CD14-positive monocyte (primary cell): ENCODE measurements at regions not wholly inside any gene's neighbourhood (a gene's known extent, or its start where the extent isn't known, plus 50 kb on each side); places are given as distances from the start of the nearest gene placed in this dataset.

Experiments used
- DNase-seq, 3 donors: peaks; one replicate each; pipeline ENCODE4 v3.0.0-alpha.2; 2011 to 2022
- H2AFZ ChIP-seq: 2 replicates; pipeline ENCODE4 v1.6.0; 2012; ENCODE audit warnings: mild to moderate bottlenecking, low read depth, low read length, inconsistent platforms; ENCODE audit not compliant: insufficient read depth, poor library complexity, severe bottlenecking
- H3K27ac ChIP-seq, 2 donors: 1 replicate in 1 of 2; 2 replicates in 1 of 2; pipeline ENCODE4 v1.5.1; 2012 to 2013; ENCODE audit warnings: low read length in 2 of 2, control low read depth in 1 of 2, inconsistent platforms in 1 of 2, low read depth in 1 of 2, mild to moderate bottlenecking in 1 of 2
- H3K27me3 ChIP-seq, 2 donors: one replicate each; pipeline versions ENCODE4 v1.6.0 to v1.6.1; 2011 to 2013; ENCODE audit warnings: low read length in 2 of 2; ENCODE audit not compliant: control insufficient read depth in 2 of 2, insufficient read depth in 2 of 2
- H3K36me3 ChIP-seq, 2 donors: replicated peaks in 1 of 2; 1 replicate in 1 of 2; 2 replicates in 1 of 2; pipeline versions ENCODE4 v1.5.1 to v1.6.1; 2012 to 2013; ENCODE audit warnings: low read length in 2 of 2, control low read depth in 1 of 2, inconsistent platforms in 1 of 2, mild to moderate bottlenecking in 1 of 2; ENCODE audit not compliant: insufficient read depth in 2 of 2, control insufficient read depth in 1 of 2
- H3K4me1 ChIP-seq, 2 donors: 1 replicate in 1 of 2; 2 replicates in 1 of 2; pipeline versions ENCODE4 v1.5.1 to v1.6.1; 2012 to 2013; ENCODE audit warnings: low read length in 2 of 2, control low read depth in 1 of 2, inconsistent platforms in 1 of 2, mild to moderate bottlenecking in 1 of 2, moderate library complexity in 1 of 2; ENCODE audit not compliant: insufficient read depth in 2 of 2, control insufficient read depth in 1 of 2
- H3K4me2 ChIP-seq: replicated peaks from 2 replicates; pipeline ENCODE3; 2012; ENCODE audit warnings: low read length, moderate library complexity, mild to moderate bottlenecking; ENCODE audit not compliant: poor library complexity, severe bottlenecking; ENCODE audit errors: extremely low read depth
- H3K4me3 ChIP-seq, 3 experiments: fragments of 200-600 bp in 1 of 3; sonication (generic) in 1 of 3; replicated peaks in 1 of 3; 1 replicate in 2 of 3; 2 replicates in 1 of 3; pipeline ENCODE4 v1.5.1; 2011 to 2013; ENCODE audit warnings: low read length in 3 of 3, mild to moderate bottlenecking in 3 of 3, control low read depth in 2 of 3, low read depth in 2 of 3, inconsistent platforms in 1 of 3, moderate library complexity in 1 of 3
- H3K79me2 ChIP-seq: 2 replicates; pipeline ENCODE4 v1.6.0; 2012; ENCODE audit warnings: mild to moderate bottlenecking, control low read depth, inconsistent platforms, low read length, moderate library complexity; ENCODE audit not compliant: insufficient read depth
- H3K9ac ChIP-seq: 2 replicates; pipeline ENCODE4 v1.6.0; 2017; ENCODE audit warnings: low read length, mild to moderate bottlenecking; ENCODE audit not compliant: insufficient read depth, poor library complexity, severe bottlenecking
- H3K9me3 ChIP-seq, 2 donors: replicated peaks in 1 of 2; 1 replicate in 1 of 2; 2 replicates in 1 of 2; pipeline versions ENCODE4 v1.5.1 to v1.6.1; 2012 to 2013; ENCODE audit warnings: low read length in 2 of 2, control low read depth in 1 of 2; ENCODE audit not compliant: control insufficient read depth in 1 of 2, insufficient read depth in 1 of 2
- H4K20me1 ChIP-seq: 2 replicates; pipeline ENCODE4 v1.6.0; 2012; ENCODE audit warnings: mild to moderate bottlenecking, low read length, control low read depth, moderate library complexity; ENCODE audit not compliant: insufficient read depth
- H3K27ac Mint-ChIP-seq, 7 donors: one replicate each; pipeline ENCODE4 v1.8.0; 2020; ENCODE audit warnings: mild to moderate bottlenecking in 7 of 7, mixed read lengths in 7 of 7, moderate library complexity in 6 of 7, inconsistent platforms in 2 of 7
- H3K27me3 Mint-ChIP-seq, 3 donors: one replicate each; pipeline ENCODE4 v1.8.0; 2021 to 2022; ENCODE audit warnings: low read depth in 3 of 3, mild to moderate bottlenecking in 3 of 3, mixed read lengths in 3 of 3, moderate library complexity in 3 of 3, inconsistent platforms in 1 of 3
- H3K36me3 Mint-ChIP-seq, 2 donors: one replicate each; pipeline ENCODE4 v1.8.0; 2020; ENCODE audit warnings: mixed read lengths in 2 of 2, inconsistent platforms in 1 of 2, mild to moderate bottlenecking in 1 of 2
- H3K4me1 Mint-ChIP-seq: one replicate; pipeline ENCODE4 v1.8.0; 2020; ENCODE audit warnings: mild to moderate bottlenecking, mixed read lengths
- H3K4me3 Mint-ChIP-seq, 2 donors: one replicate each; pipeline ENCODE4 v1.8.0; 2020; ENCODE audit warnings: mild to moderate bottlenecking in 2 of 2, mixed read lengths in 2 of 2, moderate library complexity in 1 of 2
- H3K9me3 Mint-ChIP-seq, 7 donors: one replicate each; pipeline ENCODE4 v1.8.0; 2020 to 2022; ENCODE audit warnings: mixed read lengths in 7 of 7, mild to moderate bottlenecking in 6 of 7, moderate library complexity in 6 of 7, inconsistent platforms in 2 of 7
- CTCF ChIP-seq: fragments of 200-600 bp; IDR thresholded peaks from one replicate; pipeline ENCODE4 v1.8.0; 2022; ENCODE audit warnings: antibody characterized with exemption, mild to moderate bottlenecking
- WGBS: methylation state at CpG from one replicate; pipeline ENCODE4 v1.1.5; 2013; ENCODE audit warnings: missing lambda C conversion rate; ENCODE audit not compliant: insufficient coverage; 5-methylcytosine and 5-hydroxymethylcytosine counted together
- intact Hi-C, 2 donors: fragments of 100-400 bp; cut with micrococcal nuclease; formaldehyde crosslinking; loops; one replicate each; pipeline versions ENCODE4 v1.15.0 to v1.15.1; 2023

- Mint-ChIP-seq H3K27me3 (peaks cover 0 to 10% (median 6%) of the 10 kb centered on the region in 3 donors), H3K4me1 (peaks cover 13% of the 10 kb centered on the region), H3K9me3 (peaks cover 0 to 15% (median 4%) of the 10 kb centered on the region in 7 donors), H3K27ac (no peak overlapping the region), H3K36me3 (no peaks in the 10 kb centered on the region), H3K4me3 (no peak overlapping the region)
- no peak overlapping the region for H3K4me3 ChIP-seq
- no peak overlapping the region for H3K27ac ChIP-seq
- H3K9me3 ChIP-seq = no peaks in the 10 kb centered on the region
- no peaks in the 10 kb centered on the region for H3K79me2 ChIP-seq
- H3K36me3 ChIP-seq = no peaks in the 10 kb centered on the region
- intact Hi-C loops = no loop called here
- no peak for DNase-seq
- H3K27me3 ChIP-seq = no peaks in the 10 kb centered on the region
- H3K9ac ChIP-seq = no peak overlapping the region
- no peaks in the 10 kb centered on the region for H4K20me1 ChIP-seq
- no peak for TF ChIP-seq CTCF
- H3K4me2 ChIP-seq = no peak overlapping the region
- 90% methylated on average over 4 of the region's 6 CpGs for WGBS
- H3K4me1 ChIP-seq = peaks cover 0 to 4% of the 10 kb centered on the region in 2 donors
- no peak overlapping the region for H2AFZ ChIP-seq
Measured at GRCh38 chr3:193882091-193882490, 253.9 kb upstream of the HES1 start.

GRCh38 chr3:193883551-193883950, 252.4 kb upstream of the HES1 start:
- TF ChIP-seq CTCF = no peak

More at GRCh38 chr3:193883551-193883950, 252.4 kb upstream of the HES1 start:
- no peaks in the 10 kb centered on the region for H4K20me1 ChIP-seq
- no peak overlapping the region for H3K4me2 ChIP-seq
- H3K27me3 ChIP-seq = no peaks in the 10 kb centered on the region
- peaks cover 0 to 9% (median 3%) of the 10 kb centered on the region in 3 donors for H3K27me3 Mint-ChIP-seq
- peaks cover 0 to 15% (median 4%) of the 10 kb centered on the region in 7 donors for H3K9me3 Mint-ChIP-seq
- WGBS = 83% methylated on average over 2 of the region's 3 CpGs
- H2AFZ ChIP-seq = no peak overlapping the region
- no peak overlapping the region for H3K27ac ChIP-seq
- no peak overlapping the region for H3K9ac ChIP-seq
- no peaks in the 10 kb centered on the region for H3K79me2 ChIP-seq
- H3K27ac Mint-ChIP-seq = no peak overlapping the region
- H3K9me3 ChIP-seq = no peaks in the 10 kb centered on the region
- H3K36me3 Mint-ChIP-seq = no peaks in the 10 kb centered on the region
- no peak overlapping the region for H3K4me3 ChIP-seq
- intact Hi-C loops = no loop called here
- peaks cover 0 to 4% of the 10 kb centered on the region in 2 donors for H3K4me1 ChIP-seq
- no peak overlapping the region for H3K4me3 Mint-ChIP-seq
- H3K36me3 ChIP-seq = no peaks in the 10 kb centered on the region
- peak in 1 of 3 donors; percentile 45 for DNase-seq
- H3K4me1 Mint-ChIP-seq = peaks cover 13% of the 10 kb centered on the region
